Sigmoid colon (tissue), 4 donors: ENCODE measurements at regions not wholly inside any gene's neighbourhood (a gene's known extent, or its start where the extent isn't known, plus 50 kb on each side); places are given as distances from the start of the nearest gene placed in this dataset.

Experiments used
- CTCF ChIP-seq, 4 experiments: fragments of 450-650 bp in 3 of 4; fragments of 200-600 bp in 1 of 4; IDR thresholded peaks; one replicate each; pipeline ENCODE4 v1.5.1; 2016 to 2019; ENCODE audit warnings: antibody characterized with exemption in 4 of 4, mild to moderate bottlenecking in 3 of 4, moderate library complexity in 2 of 4
- POLR2AphosphoS5 ChIP-seq, 4 donors: sonication (generic); formaldehyde crosslinking; IDR thresholded peaks; one replicate each; pipeline ENCODE4 v1.6.1; 2017; ENCODE audit warnings: antibody characterized with exemption in 4 of 4

- TF ChIP-seq CTCF (IDR thresholded peaks at IDR 0.05) (no peak), POLR2AphosphoS5 (IDR thresholded peaks at IDR 0.05) (no peak)
Observed at GRCh38 chr12:107145397-107145796, 52.0 kb upstream of the CRY1 start.
